CD4-positive, alpha-beta T cell treated with Interleukin-15 for 1 hour (primary cell): ENCODE measurements at regions not wholly inside any gene's neighbourhood (a gene's known extent, or its start where the extent isn't known, plus 50 kb on each side); places are given as distances from the start of the nearest gene placed in this dataset.

Source experiments
- DNase-seq: peaks from one replicate; pipeline ENCODE4 v3.0.0-alpha.2; 2020

DNA sequence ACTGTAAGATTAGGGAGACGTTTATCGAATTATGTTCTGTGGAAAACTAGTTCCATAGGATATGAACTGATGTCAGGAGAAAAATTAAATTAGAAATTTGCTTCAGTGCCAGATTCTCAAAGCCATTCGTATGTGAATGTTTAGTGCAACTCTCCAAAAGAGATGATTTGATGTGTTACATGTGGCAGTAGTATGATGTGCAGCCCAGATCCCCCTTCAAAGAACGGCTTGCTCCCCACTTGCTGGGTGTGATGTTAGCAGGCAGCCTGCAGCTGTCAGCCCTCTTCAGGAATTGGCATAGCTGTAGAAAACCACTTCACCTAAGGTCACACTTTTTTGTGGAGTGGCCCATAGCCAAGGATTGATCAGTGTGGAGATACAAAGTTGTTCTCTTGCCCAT lies 127.0 kb upstream of the CCDC54 start:
- DNase-seq, result no peak

DNA sequence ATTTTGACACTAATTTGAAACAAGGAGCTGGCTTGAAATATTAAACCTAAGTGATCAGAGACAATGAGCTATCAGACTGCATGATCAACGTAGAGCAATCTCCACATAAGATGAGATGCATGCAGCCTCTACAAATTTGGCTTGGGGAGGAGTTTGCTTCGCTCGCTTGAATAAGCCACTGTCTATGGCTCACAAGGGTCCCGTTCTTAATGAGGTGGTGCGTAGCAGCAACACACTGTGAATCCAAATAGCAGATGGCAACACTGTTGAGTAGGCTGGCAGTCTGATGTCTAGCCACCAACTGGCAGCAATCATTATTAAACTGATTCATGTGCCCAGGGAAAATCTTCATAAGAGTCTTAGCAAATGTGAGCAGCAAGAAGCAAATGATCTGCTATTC lies 125.4 kb upstream of the CCDC54 start:
- no peak for DNase-seq

DNA sequence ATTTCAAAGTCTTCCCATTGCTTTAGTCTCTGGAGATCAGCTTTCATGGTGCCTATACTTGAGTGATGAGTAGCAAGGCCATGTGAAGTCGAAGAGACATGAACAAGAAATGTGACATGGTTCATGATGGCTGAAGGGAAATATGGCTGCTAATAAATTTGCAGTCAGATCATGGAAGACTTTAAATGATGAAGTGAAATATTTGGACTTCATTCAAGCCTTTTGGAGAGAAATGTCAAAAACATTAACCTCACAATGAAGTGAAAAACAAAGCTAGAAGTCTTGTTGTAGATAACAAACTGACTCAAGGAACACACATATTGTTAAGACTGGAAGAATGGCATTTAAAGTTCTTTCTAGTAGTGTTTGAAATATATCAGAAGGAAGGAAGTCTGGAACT lies 120.3 kb upstream of the CCDC54 start:
- no peak for DNase-seq

DNA sequence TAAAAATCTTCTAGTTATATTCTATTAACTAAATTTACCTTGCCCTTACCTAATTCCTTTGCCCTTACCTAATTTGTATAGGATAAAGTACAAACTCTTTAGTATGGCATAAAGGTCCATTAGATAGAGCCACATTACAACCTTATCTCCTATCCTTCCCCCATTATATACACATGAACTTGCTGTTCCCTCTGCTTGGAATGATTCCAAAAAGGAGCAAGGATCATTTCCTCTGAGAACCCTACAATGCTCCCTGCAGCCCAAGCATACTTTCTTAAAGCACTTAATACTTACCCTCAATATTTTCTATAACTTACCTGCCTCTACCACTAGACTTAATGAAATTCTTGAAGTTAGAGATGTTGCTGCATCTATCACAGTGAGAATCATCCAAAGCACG lies 118.9 kb upstream of the CCDC54 start:
- no peak for DNase-seq

DNA sequence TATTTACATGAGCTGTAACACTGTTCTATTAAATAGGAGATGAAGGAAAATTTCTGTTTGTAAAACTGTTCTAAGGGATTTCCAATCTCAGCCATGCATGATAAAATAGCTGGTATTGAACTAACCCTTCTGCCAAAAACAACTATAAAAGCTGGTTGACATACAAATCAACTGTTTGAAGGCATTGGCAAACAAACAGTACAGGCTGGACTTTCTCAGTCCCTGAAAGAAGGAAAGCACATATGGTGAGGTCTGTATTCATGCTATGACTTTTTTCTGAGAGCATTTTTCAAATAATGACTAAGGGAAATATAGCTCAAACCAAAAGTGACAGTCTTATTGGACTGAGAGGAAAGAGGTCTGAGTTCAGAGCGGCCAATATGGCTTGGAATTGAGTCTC lies 117.0 kb upstream of the CCDC54 start:
- no peak for DNase-seq

DNA sequence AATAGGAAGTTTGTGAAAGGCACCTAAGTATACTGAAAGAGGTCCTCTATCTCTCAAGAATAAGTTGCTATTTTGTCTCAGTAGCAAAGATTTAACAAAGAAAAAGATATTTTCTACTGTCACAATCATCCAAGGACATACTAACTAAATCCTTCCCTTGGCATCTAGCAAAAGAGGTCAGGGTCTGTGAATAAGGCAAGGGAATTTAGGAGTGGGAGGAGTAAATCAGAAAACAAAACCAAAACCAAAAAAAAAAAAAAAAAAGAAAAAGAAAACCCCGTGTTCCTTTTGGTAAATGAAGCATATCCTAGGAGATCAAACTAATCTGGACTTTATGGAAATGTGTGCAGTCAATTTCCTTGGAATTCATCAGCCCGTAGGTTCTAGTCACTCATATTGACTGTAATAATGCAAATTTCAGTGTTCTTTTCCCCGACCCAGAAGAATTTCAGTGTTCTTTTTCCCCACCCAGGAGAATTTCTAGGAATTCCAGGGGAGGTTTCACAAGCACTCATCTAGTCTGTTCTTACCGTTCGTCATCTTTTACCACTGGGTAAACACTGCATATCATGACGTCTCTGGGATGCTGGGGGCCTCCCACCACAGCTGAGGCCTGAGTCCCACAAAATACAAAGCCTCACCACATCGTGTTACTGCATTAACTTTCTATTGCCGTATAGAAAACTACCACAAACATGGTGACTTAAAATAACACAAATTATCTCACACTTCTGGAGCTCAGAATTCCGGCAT lies 113.8 kb upstream of the CCDC54 start:
- DNase-seq, result no peak

DNA sequence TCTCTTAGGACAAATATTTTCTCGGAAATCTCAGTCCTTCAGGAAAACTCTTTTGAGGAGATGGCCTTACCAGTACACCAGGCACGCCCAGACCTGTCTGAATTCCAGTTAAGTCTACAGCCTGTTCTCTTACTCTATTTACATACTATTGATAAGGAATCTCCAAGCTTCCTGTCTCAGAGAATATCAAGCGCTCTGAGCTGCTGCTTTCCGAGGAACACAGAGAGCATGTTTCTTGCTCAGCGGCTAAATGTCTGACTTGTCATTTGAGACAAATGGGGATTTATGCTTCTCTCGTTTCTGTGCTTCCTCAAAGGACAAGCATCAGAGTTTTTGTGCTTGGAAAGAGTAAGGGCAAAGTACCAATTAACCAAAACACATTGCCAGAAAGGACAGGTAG lies 112.4 kb upstream of the CCDC54 start:
- no peak for DNase-seq

DNA sequence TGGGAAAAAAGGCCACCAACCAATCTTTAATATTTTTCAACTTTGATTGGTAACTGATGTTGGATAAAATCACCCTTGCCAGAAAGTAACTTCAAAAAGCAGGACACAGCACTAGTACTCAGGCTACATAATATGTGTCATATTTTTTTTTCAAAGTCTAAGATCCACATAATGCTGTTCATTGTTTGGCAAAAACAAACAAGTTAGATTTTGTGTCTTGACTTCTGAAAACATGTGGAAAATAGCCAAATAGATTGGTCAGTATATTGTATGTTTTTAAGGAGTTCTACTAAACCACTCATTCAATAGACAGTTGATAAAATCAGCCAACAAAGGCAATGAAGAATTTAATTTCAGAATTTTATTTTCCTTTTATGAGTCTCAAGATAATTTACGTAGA lies 111.7 kb upstream of the CCDC54 start:
- no peak for DNase-seq

DNA sequence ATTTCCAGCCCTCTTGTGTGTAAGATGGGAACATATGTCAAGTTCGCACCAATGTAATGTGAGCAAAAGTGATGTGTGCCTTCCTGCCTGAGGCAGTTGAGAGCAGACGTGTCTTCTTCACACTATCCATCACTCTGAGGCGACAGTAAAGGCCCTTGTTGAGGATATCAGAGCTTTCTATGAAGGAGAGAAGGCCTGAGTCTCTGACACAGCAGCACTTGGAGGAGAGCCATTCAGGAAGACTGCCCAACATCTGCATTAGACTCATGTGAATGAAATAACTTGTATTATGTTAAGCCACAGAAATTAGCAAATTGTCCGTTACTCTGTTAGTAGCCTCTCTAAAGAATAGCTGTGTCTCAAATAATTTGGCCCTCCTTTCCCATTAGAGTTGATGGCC lies 108.8 kb upstream of the CCDC54 start:
- DNase-seq, result no peak

DNA sequence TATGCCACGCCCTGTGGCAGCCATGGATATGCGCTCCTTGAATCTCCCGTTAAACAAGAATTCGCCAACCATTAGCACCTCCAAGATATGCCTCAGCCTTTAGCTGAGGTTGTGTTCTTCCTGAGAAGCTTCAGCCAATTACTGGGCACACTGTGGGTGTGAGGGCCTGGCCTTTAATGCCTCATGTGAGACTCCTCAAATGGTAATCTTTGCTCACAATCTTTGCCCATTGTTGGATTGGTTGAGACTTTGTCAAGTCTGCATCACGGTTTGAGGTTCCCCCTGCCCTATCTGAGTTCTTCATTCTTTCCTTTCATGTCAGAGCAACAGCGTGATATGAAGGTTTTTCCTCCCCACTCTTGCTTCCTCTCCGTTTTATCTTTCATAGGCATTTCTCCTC lies 108.1 kb upstream of the CCDC54 start:
- no peak for DNase-seq

DNA sequence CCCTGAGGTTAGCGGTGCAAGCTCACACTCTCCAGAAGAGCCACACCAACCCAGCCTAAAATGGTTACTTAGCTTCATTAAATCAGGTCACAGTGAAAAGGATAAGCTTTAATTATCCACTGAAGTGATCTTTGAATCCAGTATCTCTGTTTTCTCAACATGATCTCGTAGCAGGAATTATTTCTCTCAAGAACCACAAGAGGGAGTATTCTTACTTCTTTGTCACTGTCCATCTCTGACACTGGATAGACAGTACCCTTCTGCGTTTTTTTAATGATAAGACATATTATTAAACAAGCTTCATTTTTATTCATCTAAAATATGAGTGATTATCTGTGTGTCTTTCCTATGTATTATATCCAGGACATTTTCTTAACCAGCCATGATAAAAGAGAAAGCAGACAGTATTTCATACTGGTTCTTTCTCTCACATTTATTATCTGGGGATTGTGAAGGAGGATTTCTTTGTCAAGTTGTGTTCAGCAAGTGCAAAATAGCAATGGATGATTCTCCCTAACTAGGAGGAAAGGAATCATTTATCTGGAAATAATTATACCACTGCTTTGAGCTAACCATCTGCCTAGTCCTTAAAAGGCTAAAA lies 105.4 kb upstream of the CCDC54 start:
- DNase-seq, result no peak

DNA sequence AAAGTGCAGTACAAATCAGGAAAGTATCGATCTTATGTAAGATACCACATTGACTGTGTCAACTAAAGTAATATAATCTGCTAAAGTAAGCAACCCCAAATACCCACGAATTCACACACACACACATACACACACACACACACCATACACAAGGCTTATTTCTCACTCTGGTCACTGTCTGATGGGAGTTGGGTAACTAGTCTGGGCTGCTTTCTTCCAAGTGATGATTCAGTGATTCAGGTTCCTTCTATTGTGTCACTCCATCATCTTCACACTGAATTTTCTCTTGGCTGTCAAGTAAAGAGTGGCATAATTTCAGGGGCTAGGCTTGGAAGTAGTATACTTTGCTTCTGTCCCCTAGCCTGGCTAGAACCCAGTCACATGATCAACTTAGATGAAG lies 104.8 kb upstream of the CCDC54 start:
- DNase-seq, result no peak

DNA sequence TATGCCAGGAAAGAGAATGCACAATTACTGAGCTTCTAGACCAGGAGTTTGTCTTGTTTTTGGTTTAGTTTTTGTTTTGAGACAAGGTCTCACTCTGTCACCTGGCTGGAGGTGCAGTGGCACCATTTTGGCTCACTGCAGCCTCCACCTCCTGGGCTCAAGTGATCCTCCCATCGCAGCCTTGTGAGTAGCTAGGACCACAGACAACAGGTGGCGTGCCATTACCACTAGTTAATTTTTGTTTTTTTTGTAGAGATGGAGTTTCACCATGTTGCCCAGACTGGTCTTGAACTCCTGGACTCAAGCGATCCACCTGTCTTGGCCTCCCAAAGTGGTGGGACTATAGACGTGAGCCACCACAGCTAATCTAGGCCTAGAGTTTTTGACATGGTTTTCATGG lies 104.4 kb upstream of the CCDC54 start:
- no peak for DNase-seq

DNA sequence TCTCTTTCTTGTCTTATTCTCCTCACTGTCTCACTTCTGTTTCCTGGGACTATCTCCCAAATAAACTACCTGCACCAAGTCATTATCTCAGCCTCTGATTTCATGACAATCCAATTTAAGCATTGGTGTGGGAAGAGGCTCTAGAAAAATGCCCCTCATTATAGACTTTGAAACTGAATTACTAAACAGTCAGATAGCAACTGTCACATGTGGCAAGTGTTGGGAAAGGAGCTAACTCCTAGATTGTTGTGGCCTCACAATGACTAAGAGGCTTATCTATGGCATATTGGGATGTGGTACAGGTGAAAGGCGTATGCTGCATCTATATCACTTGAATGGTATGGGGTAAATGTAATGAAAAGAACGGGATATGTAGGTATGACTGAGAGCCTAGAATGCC lies 103.5 kb upstream of the CCDC54 start:
- no peak for DNase-seq

DNA sequence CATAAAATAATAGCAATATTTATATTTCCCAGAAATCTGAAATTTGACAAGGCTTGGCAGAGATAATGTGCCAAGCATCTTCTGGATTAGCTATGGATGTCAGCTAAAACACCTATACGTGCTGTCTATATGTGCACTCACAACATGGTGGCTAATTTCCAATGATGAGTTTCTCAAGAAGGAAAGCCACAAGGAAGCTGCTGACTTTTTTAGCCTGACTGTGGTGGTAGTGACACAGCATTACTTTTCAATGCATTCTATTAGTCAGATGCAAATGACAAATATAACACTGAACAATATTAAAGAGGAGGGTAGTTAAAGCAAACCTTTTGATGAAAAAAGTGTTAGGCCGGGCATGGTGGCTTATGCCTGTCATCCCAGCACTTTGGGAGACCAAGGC lies 101.7 kb upstream of the CCDC54 start:
- DNase-seq, result no peak

DNA sequence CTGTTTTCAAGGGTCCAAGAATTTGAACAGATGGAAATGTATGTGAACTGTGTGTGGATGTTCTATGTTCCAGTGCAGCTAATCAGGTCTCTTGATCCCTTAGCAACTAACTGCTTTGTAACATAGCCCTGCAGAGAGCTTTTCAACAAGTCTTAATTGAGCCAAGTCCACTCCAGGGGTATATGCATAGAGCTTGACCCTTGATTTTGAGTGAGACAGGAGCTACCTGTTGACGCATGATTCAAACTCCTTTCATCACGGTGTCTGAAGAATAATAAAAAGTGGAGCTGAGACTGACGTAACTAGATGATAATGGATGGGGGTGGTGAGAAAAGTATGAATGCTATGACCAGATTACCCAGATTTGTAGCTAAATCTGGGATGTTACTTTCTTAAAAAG lies 93.3 kb upstream of the CCDC54 start:
- no peak for DNase-seq

DNA sequence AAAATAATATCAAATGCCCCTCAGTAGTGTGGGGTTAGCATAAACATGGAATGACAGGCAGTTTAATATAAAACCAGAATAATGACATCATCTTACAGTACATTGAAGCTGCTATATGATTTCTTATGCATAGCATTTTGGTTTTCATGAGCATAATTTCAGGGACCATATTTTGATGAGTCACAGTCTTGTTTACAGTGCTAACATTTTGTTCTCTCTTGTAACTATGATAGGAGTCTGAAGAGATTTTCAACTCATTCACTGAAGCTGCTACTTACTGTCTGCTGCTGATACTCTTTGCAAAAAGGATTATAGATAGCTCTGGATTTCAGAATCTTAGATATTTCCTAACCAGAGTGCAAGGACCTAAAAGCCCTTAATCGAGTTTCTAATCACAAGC lies 92.6 kb upstream of the CCDC54 start:
- no peak for DNase-seq

DNA sequence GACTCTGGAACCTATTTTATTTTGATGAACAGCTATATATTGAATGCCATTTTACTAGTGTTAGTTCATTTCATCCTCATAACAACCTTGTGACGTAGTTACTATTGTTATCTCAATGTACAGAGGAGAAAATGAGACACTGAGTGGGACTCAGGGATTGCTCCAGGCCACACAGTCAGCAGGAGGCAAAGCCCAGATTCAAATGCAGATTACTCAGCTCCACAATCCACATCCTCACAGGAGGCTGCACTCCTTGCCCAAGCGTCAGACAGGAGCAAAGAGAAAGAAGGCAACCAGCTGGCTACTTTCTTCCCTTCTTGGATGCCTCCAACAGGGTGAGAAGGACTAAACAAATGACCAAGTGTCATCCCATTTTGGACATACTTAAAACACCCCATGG lies 92.0 kb upstream of the CCDC54 start:
- no peak for DNase-seq

DNA sequence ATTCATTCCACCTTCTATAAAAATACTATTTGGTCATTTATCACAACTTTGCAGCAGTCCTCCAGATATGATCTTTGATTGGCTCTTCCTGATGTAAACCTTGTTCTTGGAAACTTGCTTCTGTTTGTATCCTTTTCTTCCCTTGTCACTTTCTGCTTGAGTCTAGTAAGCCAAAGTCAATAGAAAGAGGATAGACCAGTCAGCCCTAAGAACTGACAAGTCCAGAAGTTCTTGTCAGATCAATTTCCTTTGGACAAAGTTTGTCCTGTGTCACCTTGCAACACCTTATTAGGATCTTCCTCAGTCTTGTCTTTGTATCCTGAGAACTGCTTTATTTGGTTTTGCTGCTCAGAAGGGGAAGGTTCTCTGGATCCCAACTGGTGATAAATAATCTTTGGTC lies 87.9 kb upstream of the CCDC54 start:
- DNase-seq, result no peak

DNA sequence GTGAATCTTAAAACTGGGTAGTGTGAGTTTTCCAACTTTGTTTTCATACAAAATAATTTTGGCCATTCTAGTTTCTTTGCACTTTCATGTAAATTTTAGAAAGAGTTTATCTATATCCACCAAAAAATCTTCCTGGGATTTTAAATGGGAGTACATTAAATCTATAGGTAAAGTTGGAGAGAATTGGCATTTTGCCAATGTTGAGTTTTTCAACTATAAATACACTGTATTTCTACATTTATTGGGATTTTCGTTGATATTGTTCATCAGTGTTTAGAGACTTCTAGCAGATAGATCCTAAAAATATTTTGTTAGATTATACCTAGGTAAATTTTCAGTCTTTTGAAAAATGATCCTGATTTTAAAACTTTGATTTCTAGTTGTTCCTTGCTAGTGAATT lies 83.1 kb upstream of the CCDC54 start:
- DNase-seq, result no peak

DNA sequence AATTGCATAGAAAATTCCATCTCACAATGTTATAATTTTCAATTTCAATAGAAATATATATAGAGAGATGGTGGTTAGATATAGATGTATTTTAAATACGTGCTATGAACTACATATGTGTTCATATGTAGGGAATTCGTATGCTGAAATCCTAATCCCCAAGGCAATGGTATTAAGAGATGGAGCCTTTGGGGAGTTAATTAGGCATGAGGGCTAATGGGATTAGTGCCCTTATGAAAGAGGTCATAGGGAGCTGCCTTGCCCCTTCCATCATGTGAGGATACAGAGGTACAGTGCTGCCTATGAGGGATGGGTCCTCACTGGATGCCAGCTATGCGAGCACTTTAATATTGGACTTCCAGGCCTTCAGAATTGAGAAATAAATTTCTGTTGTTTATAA lies 79.6 kb upstream of the CCDC54 start:
- DNase-seq, result no peak

DNA sequence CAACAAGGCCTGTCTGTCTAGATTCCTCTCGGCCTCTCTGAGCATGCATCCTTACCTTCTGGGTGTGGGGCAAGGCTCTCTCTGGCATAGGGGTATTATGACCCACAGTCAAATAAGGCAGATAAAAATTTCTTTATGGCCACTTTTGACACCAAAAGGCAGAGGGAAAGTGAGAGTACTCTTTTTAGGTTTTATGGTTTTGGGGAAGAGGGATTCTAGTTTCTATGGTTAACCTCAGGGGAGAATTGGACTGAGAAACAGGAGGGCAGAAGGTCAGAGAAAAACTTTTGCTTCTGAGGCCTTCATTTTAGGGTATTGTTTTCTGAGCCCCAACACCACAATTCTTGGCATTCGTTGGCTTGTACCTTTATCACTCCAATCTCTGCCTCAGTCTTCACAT lies 70.0 kb upstream of the CCDC54 start:
- DNase-seq, result no peak

DNA sequence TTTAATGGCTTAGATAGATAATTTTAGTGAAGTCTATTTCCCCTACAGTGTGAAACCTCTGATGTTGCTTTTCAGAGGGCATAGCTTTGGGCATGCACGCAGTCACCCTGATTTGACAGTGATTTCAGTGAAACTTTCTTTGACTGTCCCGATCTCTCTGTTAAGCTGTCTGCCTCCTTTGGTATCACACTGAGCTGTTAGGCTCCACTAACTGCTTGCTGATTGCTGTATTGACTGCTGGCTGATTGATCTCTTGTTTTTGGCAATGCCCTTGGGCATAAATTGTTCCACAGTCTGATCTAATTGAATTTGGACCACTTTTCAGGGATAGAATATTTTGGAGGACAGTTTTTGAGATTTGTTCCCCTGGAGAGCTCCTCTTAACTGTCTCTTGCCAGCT lies 68.5 kb upstream of the CCDC54 start:
- no peak for DNase-seq

DNA sequence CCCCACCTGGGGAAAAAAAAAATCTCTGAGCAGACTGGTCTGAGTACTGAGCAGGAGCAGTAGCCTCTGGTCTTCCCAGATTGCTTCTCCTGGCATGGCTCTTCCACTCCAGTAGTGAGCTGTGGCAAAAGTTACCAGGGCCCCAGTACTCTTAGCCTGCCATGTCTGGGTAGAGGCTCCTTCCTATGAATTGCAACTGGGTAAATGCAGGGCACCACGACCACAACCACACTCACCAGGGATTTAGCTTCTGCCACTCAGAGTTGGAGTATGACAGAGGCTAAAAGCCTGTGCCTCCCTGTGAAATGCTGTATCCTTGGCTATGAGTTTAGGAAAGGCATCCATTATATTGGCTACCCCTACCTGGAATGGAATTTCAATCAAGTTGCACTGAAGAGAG lies 67.9 kb upstream of the CCDC54 start:
- DNase-seq, result no peak

DNA sequence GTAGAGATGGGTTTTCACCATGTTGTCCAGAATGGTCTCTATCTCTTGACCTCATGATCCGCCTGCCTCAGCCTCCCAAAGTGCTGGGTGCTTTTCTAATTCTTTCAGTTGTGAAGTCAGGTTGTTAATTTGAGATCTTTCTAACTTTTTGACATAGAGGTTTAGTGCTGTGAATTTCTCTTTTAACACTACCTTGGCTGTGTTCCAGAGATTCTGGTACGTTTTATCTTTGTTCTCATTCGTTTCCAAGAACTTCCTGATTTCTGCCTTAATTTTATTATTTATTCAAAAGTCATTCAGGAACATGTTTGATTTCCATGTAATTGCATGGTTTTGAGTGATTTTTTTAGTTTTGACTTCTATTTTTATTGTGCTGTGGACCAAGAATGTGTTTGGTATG lies 63.5 kb upstream of the CCDC54 start:
- no peak for DNase-seq
